ENCODE measurements at regions not wholly inside any gene's neighbourhood (a gene's known extent, or its start where the extent isn't known, plus 50 kb on each side); places are given as distances from the start of the nearest gene placed in this dataset.
"Not testable (repeated sequence)": the region's sequence is repeated elsewhere in the genome, so short reads cannot be mapped to it uniquely, and the experiment has no call there.

DNA sequence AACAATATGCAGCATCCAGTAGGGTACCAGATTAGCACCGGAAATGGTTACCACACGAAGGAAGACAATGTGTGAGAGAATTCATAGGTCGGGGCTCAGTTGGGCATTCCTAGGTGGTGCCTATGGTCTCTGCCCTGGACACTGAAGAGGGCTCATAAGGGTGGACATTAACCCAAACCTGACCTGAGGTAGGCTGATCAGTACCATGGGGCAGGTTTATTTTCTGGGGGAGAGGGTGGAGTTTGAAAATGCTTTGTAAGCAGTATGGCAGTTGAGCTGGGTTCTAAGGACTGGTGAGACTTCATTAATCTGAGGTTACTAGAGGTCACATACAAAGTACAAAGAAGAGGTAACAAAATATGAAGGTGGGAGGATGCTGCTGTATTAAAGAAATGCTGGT, 68.4 kb downstream of the RPL22L1 start:
- TF ChIP-seq, protein P1, sequence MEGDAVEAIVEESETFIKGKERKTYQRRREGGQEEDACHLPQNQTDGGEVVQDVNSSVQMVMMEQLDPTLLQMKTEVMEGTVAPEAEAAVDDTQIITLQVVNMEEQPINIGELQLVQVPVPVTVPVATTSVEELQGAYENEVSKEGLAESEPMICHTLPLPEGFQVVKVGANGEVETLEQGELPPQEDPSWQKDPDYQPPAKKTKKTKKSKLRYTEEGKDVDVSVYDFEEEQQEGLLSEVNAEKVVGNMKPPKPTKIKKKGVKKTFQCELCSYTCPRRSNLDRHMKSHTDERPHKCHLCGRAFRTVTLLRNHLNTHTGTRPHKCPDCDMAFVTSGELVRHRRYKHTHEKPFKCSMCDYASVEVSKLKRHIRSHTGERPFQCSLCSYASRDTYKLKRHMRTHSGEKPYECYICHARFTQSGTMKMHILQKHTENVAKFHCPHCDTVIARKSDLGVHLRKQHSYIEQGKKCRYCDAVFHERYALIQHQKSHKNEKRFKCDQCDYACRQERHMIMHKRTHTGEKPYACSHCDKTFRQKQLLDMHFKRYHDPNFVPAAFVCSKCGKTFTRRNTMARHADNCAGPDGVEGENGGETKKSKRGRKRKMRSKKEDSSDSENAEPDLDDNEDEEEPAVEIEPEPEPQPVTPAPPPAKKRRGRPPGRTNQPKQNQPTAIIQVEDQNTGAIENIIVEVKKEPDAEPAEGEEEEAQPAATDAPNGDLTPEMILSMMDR (IDR thresholded peaks at IDR 0.05; ENCODE audit: unreplicated experiment) = no peak
- no TSS peak for BruUV-seq (replicated peaks)
- Mint-ChIP-seq H3K36me3 (ENCODE audit: insufficient read depth, unreplicated experiment) (no peaks in the 10 kb centered on the region), H3K9me3 (ENCODE audit: low read depth, unreplicated experiment) (no peaks in the 10 kb centered on the region), H3K27me3 (ENCODE audit: unreplicated experiment) (no peaks in the 10 kb centered on the region), H3K27ac (ENCODE audit: unreplicated experiment) (no peak overlapping the region), H3K4me3 (ENCODE audit: low read depth, unreplicated experiment) (no peak overlapping the region), H3K4me1 (ENCODE audit: low read depth, unreplicated experiment) (peaks cover 21% of the 10 kb centered on the region)
- intact Hi-C loops (cut with micrococcal nuclease; ENCODE audit: unreplicated experiment) = no loop called here
- CTCF ChIA-PET = interaction anchor here (0.6 to 1.4 kb wide), 2 partner anchors 10 to 1871 kb away, joined by 3 to 6 read pairs; no protein-coding TSS in a partner anchor
- DNase-seq = no peak

GRCh38 chr3:170800275-170800674, 69.7 kb downstream of the RPL22L1 start:
- DNase-seq; H3K9me3 Mint-ChIP-seq (ENCODE audit: low read depth, unreplicated experiment); H3K36me3 Mint-ChIP-seq (ENCODE audit: insufficient read depth, unreplicated experiment); H3K27me3 Mint-ChIP-seq (ENCODE audit: unreplicated experiment); H3K27ac Mint-ChIP-seq (ENCODE audit: unreplicated experiment); BruUV-seq (replicated peaks); intact Hi-C loops (cut with micrococcal nuclease; ENCODE audit: unreplicated experiment); H3K4me3 Mint-ChIP-seq (ENCODE audit: low read depth, unreplicated experiment): not testable (repeated sequence)
- CTCF ChIA-PET = interaction anchor here (1.5 kb wide), 1 partner anchor 12 kb away, joined by 3 read pairs; no protein-coding TSS in a partner anchor
- peaks cover 21% of the 10 kb centered on the region for H3K4me1 Mint-ChIP-seq (ENCODE audit: low read depth, unreplicated experiment)

- Mint-ChIP-seq H3K4me1 (ENCODE audit: low read depth, unreplicated experiment) (peaks cover 21% of the 10 kb centered on the region), H3K27me3 (ENCODE audit: unreplicated experiment) (no peaks in the 10 kb centered on the region), H3K4me3 (ENCODE audit: low read depth, unreplicated experiment) (no peak overlapping the region), H3K9me3 (ENCODE audit: low read depth, unreplicated experiment) (no peaks in the 10 kb centered on the region), H3K27ac (ENCODE audit: unreplicated experiment) (no peak overlapping the region), H3K36me3 (ENCODE audit: insufficient read depth, unreplicated experiment) (no peaks in the 10 kb centered on the region)
- no TSS peak for BruUV-seq (replicated peaks)
- CTCF ChIA-PET = interaction anchor here (1.5 kb wide), 1 partner anchor 13 kb away, joined by 3 read pairs; no protein-coding TSS in a partner anchor
- no peak for DNase-seq
- TF ChIP-seq, protein P1 (IDR thresholded peaks at IDR 0.05; ENCODE audit: unreplicated experiment) = no peak
- intact Hi-C loops (cut with micrococcal nuclease; ENCODE audit: unreplicated experiment) = no loop called here
Observed at GRCh38 chr3:170799009-170799408, 71.0 kb downstream of the RPL22L1 start.

DNA sequence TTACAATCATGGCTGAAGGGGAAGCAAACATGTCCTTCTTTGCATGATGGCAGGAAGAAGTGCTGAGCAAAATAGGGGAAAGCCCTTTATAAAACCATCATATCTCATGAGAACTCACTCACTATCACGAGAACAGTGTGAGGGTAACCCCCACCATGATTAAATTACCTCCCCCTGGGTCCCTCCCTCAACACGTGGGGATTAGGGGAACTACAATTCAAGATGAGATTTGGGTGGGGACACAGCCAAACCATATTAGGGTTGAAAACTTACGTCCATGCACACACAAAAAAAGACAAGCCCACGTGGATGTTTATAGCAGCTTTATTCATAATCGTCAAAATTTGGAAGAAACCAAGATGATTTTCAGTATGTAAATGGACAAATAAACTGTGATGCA, 72.3 kb downstream of the RPL22L1 start:
- TF ChIP-seq, protein P1 (IDR thresholded peaks at IDR 0.05; ENCODE audit: unreplicated experiment) = no peak
- H3K9me3 Mint-ChIP-seq (ENCODE audit: low read depth, unreplicated experiment) = no peaks in the 10 kb centered on the region
- DNase-seq = no peak
- CTCF ChIA-PET = interaction anchor here (0.9 kb wide), 1 partner anchor 12 kb away, joined by 4 read pairs; no protein-coding TSS in a partner anchor
- intact Hi-C loops (cut with micrococcal nuclease; ENCODE audit: unreplicated experiment) = no loop called here
- H3K36me3 Mint-ChIP-seq (ENCODE audit: insufficient read depth, unreplicated experiment) = no peaks in the 10 kb centered on the region
- no TSS peak for BruUV-seq (replicated peaks)
- H3K4me3 Mint-ChIP-seq (ENCODE audit: low read depth, unreplicated experiment) = no peak overlapping the region
- no peaks in the 10 kb centered on the region for H3K27me3 Mint-ChIP-seq (ENCODE audit: unreplicated experiment)
- peaks cover 14% of the 10 kb centered on the region for H3K4me1 Mint-ChIP-seq (ENCODE audit: low read depth, unreplicated experiment)
- no peak overlapping the region for H3K27ac Mint-ChIP-seq (ENCODE audit: unreplicated experiment)

DNA sequence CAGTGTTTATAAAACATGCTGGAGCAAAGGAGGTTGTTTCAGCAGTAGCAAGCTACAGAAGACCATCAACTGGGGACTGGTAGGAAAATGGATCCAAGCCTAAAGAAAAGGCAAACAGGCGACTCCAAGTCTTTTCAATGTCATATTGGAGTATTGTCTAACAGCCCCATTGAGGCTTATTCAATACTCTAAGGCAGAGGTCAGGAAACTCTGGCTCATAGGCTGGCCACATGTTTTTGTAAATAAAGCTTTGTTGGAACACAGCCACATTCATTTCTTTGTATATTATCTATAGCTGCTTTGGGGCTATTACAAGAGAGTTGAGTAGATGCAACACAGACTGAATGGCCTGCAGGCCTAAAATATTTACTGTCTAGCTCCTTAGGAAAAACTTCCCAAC, 77.5 kb downstream of the RPL22L1 start:
- H3K36me3 Mint-ChIP-seq (ENCODE audit: insufficient read depth, unreplicated experiment) = no peaks in the 10 kb centered on the region
- intact Hi-C loops (cut with micrococcal nuclease; ENCODE audit: unreplicated experiment) = no loop called here
- H3K27ac Mint-ChIP-seq (ENCODE audit: unreplicated experiment) = no peak overlapping the region
- CTCF ChIA-PET = no interaction called here
- no peaks in the 10 kb centered on the region for H3K4me1 Mint-ChIP-seq (ENCODE audit: low read depth, unreplicated experiment)
- no peaks in the 10 kb centered on the region for H3K27me3 Mint-ChIP-seq (ENCODE audit: unreplicated experiment)
- BruUV-seq (replicated peaks) = no TSS peak
- no peaks in the 10 kb centered on the region for H3K9me3 Mint-ChIP-seq (ENCODE audit: low read depth, unreplicated experiment)
- no peak for DNase-seq
- TF ChIP-seq, protein P1 (IDR thresholded peaks at IDR 0.05; ENCODE audit: unreplicated experiment) = no peak
- no peak overlapping the region for H3K4me3 Mint-ChIP-seq (ENCODE audit: low read depth, unreplicated experiment)

Data from Calu3 (cell line).